GM20431 (cell line): ENCODE measurements at regions not wholly inside any gene's neighbourhood (a gene's known extent, or its start where the extent isn't known, plus 50 kb on each side); places are given as distances from the start of the nearest gene placed in this dataset.

Experiments used
- in situ Hi-C: fragments of 300-500 bp; cut with MseI, MboI; formaldehyde crosslinking; loops from one replicate; pipeline ENCODE4 v1.15.0; 2020; ENCODE audit warnings: low sequenced_read_pairs; ENCODE audit not compliant: unreplicated experiment

- in situ Hi-C loops = no loop called here
Measured at GRCh38 chr19:31742249-31742648, 393.0 kb upstream of the TSHZ3 start.

- in situ Hi-C loops = no loop called here
Measured at GRCh38 chr19:31745731-31746130, 396.5 kb upstream of the TSHZ3 start.

- in situ Hi-C loops = no loop called here
Measured at GRCh38 chr19:31749231-31749630, 400.0 kb upstream of the TSHZ3 start.

GRCh38 chr19:31759359-31759758, 410.1 kb upstream of the TSHZ3 start:
- in situ Hi-C loops = no loop called here

- in situ Hi-C loops = no loop called here
Measured at GRCh38 chr19:31761281-31761913, 412.2 kb upstream of the TSHZ3 start.

- in situ Hi-C loops = no loop called here
Measured at GRCh38 chr19:31770223-31770622, 421.0 kb upstream of the TSHZ3 start.

- in situ Hi-C loops = no loop called here
Measured at GRCh38 chr19:31772915-31773314, 423.7 kb upstream of the TSHZ3 start.

GRCh38 chr19:31781542-31781941, 432.3 kb upstream of the TSHZ3 start:
- in situ Hi-C loops = no loop called here

GRCh38 chr19:31783592-31783991, 434.4 kb upstream of the TSHZ3 start:
- in situ Hi-C loops = no loop called here

GRCh38 chr19:31784671-31785101, 435.4 kb upstream of the TSHZ3 start:
- in situ Hi-C loops = no loop called here

GRCh38 chr19:31801611-31802010, 452.4 kb upstream of the TSHZ3 start:
- in situ Hi-C loops = no loop called here

GRCh38 chr19:31803835-31804446, 454.7 kb upstream of the TSHZ3 start:
- in situ Hi-C loops = no loop called here

- in situ Hi-C loops = no loop called here
Measured at GRCh38 chr19:31804668-31805067, 455.4 kb upstream of the TSHZ3 start.

GRCh38 chr19:31810536-31811109, 461.4 kb upstream of the TSHZ3 start:
- in situ Hi-C loops = no loop called here

- in situ Hi-C loops = no loop called here
Measured at GRCh38 chr19:31817971-31818797, 468.9 kb upstream of the TSHZ3 start.

- in situ Hi-C loops = no loop called here
Measured at GRCh38 chr19:31818798-31819105, 469.5 kb upstream of the TSHZ3 start.

- in situ Hi-C loops = no loop called here
Measured at GRCh38 chr19:31819837-31820236, 470.6 kb upstream of the TSHZ3 start.

- in situ Hi-C loops = no loop called here
Measured at GRCh38 chr19:31821346-31821745, 472.1 kb upstream of the TSHZ3 start.

- in situ Hi-C loops = no loop called here
Measured at GRCh38 chr19:31825134-31826094, 476.2 kb upstream of the TSHZ3 start.

GRCh38 chr19:31826325-31826724, 477.1 kb upstream of the TSHZ3 start:
- in situ Hi-C loops = no loop called here
